NB4 (cell line): ENCODE measurements at regions not wholly inside any gene's neighbourhood (a gene's known extent, or its start where the extent isn't known, plus 50 kb on each side); places are given as distances from the start of the nearest gene placed in this dataset.

ENCODE experiments used
- CTCF ChIP-seq: IDR thresholded peaks from one replicate; pipeline ENCODE4 v1.5.1; 2012; ENCODE audit warnings: low read depth, low read length
- POLR2A ChIP-seq: IDR thresholded peaks from 2 replicates; pipeline ENCODE4 v1.6.1; 2011; ENCODE audit warnings: mild to moderate bottlenecking; ENCODE audit not compliant: insufficient read length; ENCODE audit errors: extremely low read depth

DNA sequence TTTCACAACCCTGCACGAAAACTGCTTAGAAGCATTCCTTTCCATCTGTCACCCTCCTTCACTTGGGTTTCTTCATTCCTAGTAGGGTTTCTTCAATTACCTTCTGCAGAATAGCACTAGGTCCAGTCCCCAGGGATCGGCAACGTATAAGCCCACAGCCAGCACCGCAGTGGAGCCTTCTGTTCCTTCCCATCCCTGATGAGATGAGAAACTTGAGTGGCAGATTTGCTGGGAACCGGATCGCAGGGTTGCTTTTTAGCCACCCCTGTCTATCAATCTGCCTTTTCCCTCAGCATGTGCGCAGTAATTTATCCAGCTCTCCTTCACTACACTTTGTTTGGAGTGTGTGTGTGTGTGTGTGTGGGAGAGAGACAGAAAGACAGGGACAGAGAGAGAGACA lies 94.2 kb downstream of the CD8B2 start:
- no peak for TF ChIP-seq POLR2A
- no peak for TF ChIP-seq CTCF
